ENCODE measurements at regions not wholly inside any gene's neighbourhood (a gene's known extent, or its start where the extent isn't known, plus 50 kb on each side); places are given as distances from the start of the nearest gene placed in this dataset.

GRCh38 chr7:26489906-26490639, 198.4 kb downstream of the SNX10 start:
- DNase-seq, result no peak

DNA sequence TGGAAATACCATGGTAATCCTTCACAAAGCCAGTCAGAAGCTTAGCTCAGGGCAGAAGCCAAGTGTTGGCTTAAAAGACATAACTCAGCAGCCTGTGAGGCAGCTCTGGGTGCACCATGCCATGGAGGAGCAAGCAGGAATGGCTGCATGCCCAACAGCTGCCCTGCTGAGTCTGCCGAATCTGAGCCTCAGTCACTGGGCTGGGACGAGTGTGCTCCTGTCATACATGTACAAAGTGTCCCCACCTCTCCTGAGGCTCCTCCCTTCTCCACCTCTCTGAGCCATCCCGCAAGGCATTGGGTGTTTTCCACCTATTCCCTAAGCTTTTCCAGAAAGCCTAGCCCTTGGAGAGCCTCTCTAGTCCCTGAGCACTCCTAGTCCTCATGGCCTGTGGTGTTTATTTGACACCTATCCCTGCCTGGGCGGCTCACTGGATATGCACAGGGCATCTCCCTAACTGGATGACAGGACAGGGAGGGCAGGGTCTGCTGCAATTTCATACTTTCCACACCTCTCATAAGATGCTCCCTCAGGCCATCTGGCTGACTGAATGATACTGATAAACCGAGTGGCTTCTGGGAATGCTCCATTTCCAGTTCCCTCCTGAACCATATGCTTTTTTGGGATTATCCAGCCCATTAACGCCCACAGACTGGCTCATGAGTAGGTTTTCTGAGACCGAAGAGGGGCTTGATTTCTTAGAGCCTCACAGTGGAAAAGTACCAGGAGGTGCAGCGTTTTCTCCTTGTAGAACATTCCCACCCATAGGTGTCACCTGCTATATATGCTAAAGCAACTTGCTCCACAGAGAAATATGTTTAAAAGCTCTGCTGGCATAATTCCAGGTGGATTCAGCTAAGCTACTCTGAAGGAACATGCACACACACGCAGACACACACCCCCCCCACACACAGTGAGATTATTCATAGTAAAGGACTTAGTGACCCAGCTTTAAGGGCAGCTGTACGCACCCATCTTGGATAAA, 199.3 kb downstream of the SNX10 start:
- peak; percentile 73 for DNase-seq

- no peak for DNase-seq
Measured at GRCh38 chr7:26492816-26493215, 201.2 kb downstream of the SNX10 start.

- no peak for DNase-seq
Measured at GRCh38 chr7:26493737-26494428, 202.2 kb downstream of the SNX10 start.

DNA sequence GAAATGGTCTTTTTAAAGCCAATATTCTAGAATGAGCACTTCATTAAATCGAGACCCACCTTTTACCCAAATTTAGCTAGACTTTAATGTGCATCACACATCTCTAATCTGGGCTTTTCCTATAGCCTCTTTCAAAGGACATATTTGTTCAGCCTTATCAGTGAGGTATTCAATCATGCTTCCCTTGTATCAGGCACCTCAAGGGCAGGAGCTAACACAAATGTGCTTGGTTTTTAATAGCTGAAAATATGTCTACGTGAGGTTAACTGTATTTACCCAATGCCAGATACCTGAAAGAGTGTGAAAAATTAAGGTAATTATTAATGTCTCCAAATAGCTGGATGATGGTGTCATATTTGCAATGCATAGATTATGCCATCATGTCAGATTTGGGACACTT, 203.9 kb downstream of the SNX10 start:
- DNase-seq, result no peak

DNA sequence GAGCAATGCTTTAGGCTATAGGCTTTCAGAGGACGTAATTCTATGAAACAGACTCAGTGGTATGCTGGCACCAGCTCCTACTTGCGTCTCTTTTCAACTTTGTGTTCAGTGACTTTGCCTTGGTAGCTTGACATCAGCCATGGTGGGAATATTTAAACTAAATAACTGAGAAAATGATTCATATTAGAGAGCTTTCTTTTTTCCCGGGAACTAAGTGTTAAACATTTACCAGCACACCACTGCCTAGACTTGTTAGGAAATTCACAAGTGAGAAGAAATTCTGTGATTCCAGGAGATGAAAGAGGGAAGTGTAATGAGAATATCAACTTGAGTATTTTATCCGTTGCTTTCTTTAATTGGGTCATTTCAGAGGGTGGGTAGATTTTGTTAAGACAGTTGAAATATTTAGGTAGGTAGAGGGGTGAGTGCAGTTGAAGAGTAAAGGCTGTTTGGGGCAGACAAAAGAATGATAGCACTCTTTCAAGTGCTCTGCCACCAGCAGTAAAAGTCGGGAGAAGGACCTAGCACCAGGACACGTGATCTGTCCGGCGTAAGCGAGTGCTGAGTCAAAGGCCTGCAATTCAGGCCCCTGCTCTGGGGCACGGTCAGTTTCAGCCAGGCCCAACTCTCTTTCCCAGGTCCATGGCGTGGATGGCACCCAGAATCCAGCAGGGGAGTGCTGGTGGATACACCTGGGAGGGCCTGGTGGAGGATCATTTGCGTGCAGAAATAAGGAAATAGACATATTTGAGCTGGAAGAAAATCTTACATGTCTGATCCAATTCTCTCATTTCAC, 206.3 kb downstream of the SNX10 start:
- DNase-seq, result no peak

DNA sequence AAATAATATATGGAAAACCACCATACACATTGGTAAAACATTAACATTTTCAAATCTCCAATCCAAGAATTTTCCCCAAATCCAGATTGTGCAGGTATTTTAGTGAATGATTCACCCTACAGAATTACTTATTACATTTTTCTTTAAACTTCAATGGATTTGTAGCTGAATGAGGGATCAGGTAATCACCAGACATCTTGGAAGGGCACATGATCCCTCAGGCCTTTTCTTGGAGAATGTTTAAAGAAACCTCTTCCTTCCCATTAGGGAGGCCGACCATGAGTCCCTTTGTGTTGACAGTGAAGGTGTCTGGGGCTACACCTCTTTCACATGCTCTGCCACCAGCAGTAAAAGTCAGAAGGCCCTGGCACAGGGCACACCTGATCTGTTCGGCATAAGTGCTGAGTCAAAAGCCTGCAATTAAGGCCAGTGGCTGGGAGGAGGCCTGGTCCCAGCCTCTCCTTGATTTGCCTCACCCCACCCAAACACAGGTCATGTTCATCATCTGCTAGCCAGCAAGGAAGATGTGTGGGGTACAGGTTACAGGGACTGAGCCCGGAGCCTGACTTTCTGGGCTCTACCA, 207.7 kb downstream of the SNX10 start:
- no peak for DNase-seq

DNA sequence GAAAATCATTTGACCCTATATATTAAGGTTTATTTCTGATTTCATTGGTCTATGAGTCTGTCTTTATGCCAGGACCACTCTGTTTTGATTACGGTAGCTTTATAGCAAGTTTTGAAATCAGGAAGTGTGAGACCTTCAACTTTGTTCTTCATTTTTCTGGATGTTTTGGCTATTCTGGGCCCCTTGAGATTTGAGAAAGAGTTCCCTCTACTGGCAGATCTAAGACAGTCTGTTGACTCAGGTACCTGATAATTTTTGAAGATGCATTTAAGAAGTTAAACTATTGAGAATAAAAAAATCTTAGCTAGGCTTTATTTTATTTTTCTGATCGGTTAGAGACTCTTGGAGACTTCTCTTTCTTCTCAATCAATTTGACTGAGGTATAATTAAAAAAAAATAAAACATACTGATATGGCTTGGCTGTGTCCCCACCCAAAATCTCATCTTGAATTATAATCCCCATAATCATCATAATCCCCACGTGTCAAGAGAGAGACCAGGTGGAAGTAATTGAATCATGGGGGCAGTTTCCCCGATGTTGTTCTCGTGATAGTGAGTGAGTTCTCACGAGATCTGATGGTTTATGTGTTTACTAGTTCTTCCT, 209.2 kb downstream of the SNX10 start:
- DNase-seq, result peak; percentile 65

GRCh38 chr7:26504411-26505120, 212.9 kb downstream of the SNX10 start:
- no peak for DNase-seq

- DNase-seq, result no peak
Measured at GRCh38 chr7:26506196-26506595, 214.5 kb downstream of the SNX10 start.

GRCh38 chr7:26507108-26507987, 215.7 kb downstream of the SNX10 start:
- DNase-seq, result peak; percentile 47

GRCh38 chr7:26508481-26508880, 216.8 kb downstream of the SNX10 start:
- DNase-seq, result peak; percentile 65

DNA sequence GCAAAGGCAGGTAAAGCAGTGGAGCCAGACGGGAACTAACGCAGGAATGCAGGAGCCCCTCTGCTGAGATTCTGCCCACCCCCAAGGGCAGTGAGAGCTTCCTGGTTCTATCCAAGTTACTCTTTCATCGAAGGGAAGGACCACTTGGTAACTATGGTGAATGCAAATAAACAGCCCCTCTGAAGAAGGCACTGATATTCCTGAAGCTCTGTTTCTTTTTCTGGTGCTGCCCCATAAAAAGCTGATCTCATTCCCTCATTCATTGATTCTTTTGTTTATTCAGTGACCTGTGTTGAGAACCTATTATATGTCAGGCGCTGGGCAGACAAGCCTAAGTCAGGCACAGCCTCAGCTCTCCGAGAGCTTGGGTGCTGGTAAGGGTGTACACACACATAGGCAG, 217.3 kb downstream of the SNX10 start:
- peak; percentile 84 for DNase-seq

DNA sequence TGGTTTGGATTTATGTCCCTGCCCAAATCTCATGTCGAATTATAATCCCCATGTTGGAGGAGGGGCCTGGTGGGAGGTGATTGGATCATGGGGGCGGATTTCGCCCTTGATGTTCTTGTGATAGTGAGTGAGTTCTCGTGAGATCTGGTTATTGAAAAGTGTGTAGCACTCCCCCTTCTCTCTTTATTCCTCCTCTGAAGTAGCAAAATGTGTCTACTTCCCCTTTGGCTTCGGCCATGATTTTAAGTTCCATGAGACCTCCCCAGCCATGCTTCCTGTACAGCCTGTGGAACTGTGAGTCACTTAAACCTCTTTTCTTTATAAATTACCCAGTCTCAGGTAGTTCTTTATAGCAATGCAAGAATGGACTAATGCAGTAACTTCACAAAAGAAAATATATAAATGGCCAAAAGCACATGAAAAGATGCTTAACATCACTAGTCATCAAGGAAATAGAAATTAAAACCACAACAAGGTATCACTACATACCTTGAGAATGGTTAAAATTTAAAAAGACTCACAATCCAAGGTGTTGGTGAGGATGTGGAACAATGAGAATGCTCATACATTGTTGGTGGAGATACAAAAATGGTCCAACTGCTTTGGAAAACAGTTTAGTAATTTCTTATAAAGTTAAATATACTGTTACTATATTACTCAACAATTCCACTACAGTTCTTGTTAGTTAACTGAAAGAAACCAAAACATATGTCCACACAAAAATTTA, 218.7 kb downstream of the SNX10 start:
- no peak for DNase-seq

GRCh38 chr7:26511866-26512265, 220.2 kb downstream of the SNX10 start:
- DNase-seq, result no peak

GRCh38 chr7:26512737-26513136, 221.1 kb downstream of the SNX10 start:
- DNase-seq, result no peak

GRCh38 chr7:26513948-26514347, 222.3 kb downstream of the SNX10 start:
- DNase-seq, result no peak

DNA sequence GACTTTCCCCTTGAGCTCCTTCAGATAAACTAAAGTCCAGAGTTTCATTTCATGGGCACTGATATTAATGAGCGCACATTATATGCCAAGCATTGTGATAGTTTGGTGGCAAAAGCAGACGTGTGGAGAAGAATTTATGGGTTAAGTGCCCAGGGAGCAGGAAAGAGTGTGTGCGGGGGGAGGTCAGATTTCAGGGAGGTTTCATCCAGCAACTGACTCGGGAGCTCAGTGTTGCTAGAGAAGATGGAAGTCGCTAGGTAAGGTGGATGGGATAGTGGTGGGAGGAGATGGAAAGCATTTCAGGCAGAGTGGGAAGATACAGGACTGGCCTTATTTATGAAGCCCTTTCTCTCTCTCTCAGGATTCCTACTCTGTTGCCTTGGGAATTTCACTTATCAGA, 223.0 kb downstream of the SNX10 start:
- DNase-seq, result peak; percentile 27

DNA sequence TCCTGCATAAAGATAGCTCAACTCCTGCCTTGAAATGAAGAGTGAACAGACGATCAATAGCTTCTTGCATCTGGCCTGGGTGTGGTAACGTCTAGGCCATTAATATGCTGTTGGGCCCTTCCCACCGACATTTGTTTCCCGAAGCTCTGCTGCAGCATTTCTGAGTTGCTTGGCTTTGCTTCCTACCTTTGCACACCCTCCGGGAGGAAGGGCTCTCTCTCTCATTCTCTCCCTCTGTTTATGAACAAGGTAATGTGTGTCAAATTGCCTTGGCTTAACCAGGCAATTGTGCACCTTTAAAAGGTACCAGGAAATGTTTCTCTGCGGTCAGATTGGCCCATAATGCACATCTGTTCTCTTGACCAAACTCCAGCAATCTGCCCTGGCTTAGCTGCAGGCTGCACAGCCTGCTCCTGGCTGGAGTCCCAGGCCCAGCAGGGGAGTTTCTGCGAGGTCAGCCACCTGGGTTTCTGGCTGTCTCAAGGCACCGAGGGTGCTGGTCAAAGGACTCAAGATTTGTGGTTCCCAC, 223.7 kb downstream of the SNX10 start:
- peak; percentile 42 for DNase-seq
